ENCODE measurements at regions not wholly inside any gene's neighbourhood (a gene's known extent, or its start where the extent isn't known, plus 50 kb on each side); places are given as distances from the start of the nearest gene placed in this dataset.
A peak's percentile ranks its signal among the peaks of the same experiment; 100 is the strongest.
"Not testable (repeated sequence)": the region's sequence is repeated elsewhere in the genome, so short reads cannot be mapped to it uniquely, and the experiment has no call there.

- 41 to 47% methylated on average over 3 of the region's 3 CpGs for WGBS, 2 donors
- H3K36me3 ChIP-seq (replicated peaks in 1 of 2; ENCODE audit: insufficient read depth in 1 of 2, low read depth in 2 of 2): no peaks in the 10 kb centered on the region
- H3K4me1 ChIP-seq: no peaks in the 10 kb centered on the region
- TF ChIP-seq CTCF (IDR thresholded peaks at IDR 0.05): no peak
- TF ChIP-seq POLR2A (IDR thresholded peaks at IDR 0.05): no peak
- no peaks in the 10 kb centered on the region for H3K27me3 ChIP-seq
- DNase-seq (no peak), ATAC-seq (peak; percentile 56)
- no peaks in the 10 kb centered on the region for H3K9me3 ChIP-seq
- peak overlapping the region in 2 of 4 donors; percentile 48 to 50 for H3K27ac ChIP-seq
- intact Hi-C loops (cut with DNase I): no loop called here
- H3K4me3 ChIP-seq: no peak overlapping the region
These were observed 59.5 kb upstream of the DPPA4 start for GRCh38 chr3:109396806-109397205.

- WGBS, 2 donors: 77 to 81% methylated on average over 10 of the region's 10 CpGs
- intact Hi-C loops (cut with DNase I); ATAC-seq: not testable (repeated sequence)
These were observed 56.4 kb upstream of the DPPA4 start for GRCh38 chr3:109393728-109394127.

GRCh38 chr3:109392293-109392692, 54.9 kb upstream of the DPPA4 start:
- H3K27me3 ChIP-seq: no peaks in the 10 kb centered on the region
- H3K4me3 ChIP-seq: no peak overlapping the region
- ATAC-seq (no peak), DNase-seq (no peak)
- no peak overlapping the region for H3K27ac ChIP-seq
- WGBS, 2 donors: 70 to 73% methylated on average over 3 of the region's 3 CpGs
- H3K9me3 ChIP-seq: no peaks in the 10 kb centered on the region
- H3K36me3 ChIP-seq (replicated peaks in 1 of 2; ENCODE audit: insufficient read depth in 1 of 2, low read depth in 2 of 2): no peaks in the 10 kb centered on the region
- TF ChIP-seq CTCF (IDR thresholded peaks at IDR 0.05): no peak
- no peak for TF ChIP-seq POLR2A (IDR thresholded peaks at IDR 0.05)
- H3K4me1 ChIP-seq: no peaks in the 10 kb centered on the region
- intact Hi-C loops (cut with DNase I): no loop called here

More at GRCh38 chr3:109393728-109394127, 56.4 kb upstream of the DPPA4 start:
- H3K9me3 ChIP-seq; H3K4me3 ChIP-seq; H3K36me3 ChIP-seq (replicated peaks in 1 of 2; ENCODE audit: insufficient read depth in 1 of 2, low read depth in 2 of 2); H3K27me3 ChIP-seq; H3K4me1 ChIP-seq; DNase-seq: not testable (repeated sequence)
- H3K27ac ChIP-seq: peak overlapping the region in 1 of 4 donors; percentile 52

- no peaks in the 10 kb centered on the region for H3K27me3 ChIP-seq
- ATAC-seq: no peak
These were observed 50.3 kb upstream of the DPPA4 start for GRCh38 chr3:109387621-109388020.

GRCh38 chr3:109387201-109387600, 49.9 kb upstream of the DPPA4 start:
- Histone ChIP-seq H3K27me3 (no peaks in the 10 kb centered on the region), H3K4me1 (no peaks in the 10 kb centered on the region), H3K36me3 (replicated peaks in 1 of 2; ENCODE audit: insufficient read depth in 1 of 2, low read depth in 2 of 2) (no peaks in the 10 kb centered on the region), H3K27ac (no peak overlapping the region), H3K4me3 (no peak overlapping the region), H3K9me3 (no peaks in the 10 kb centered on the region)
- intact Hi-C loops (cut with DNase I): no loop called here
- DNase-seq (no peak), ATAC-seq (no peak)
- no peak for TF ChIP-seq POLR2A (IDR thresholded peaks at IDR 0.05)
- TF ChIP-seq CTCF (IDR thresholded peaks at IDR 0.05): no peak
- 8 to 10% methylated on average over 1 of the region's 1 CpG for WGBS, 2 donors

More at GRCh38 chr3:109387621-109388020, 50.3 kb upstream of the DPPA4 start:
- no peak overlapping the region for H3K4me3 ChIP-seq
- 86 to 94% methylated on average over 1 of the region's 1 CpG for WGBS, 2 donors
- H3K27ac ChIP-seq: no peak overlapping the region
- H3K4me1 ChIP-seq: no peaks in the 10 kb centered on the region
- H3K9me3 ChIP-seq: no peaks in the 10 kb centered on the region
- H3K36me3 ChIP-seq (replicated peaks in 1 of 2; ENCODE audit: insufficient read depth in 1 of 2, low read depth in 2 of 2): no peaks in the 10 kb centered on the region
- DNase-seq: no peak
- intact Hi-C loops (cut with DNase I): no loop called here
- TF ChIP-seq CTCF (IDR thresholded peaks at IDR 0.05) (no peak), POLR2A (IDR thresholded peaks at IDR 0.05) (no peak)
